SK-N-SH (cell line): ENCODE measurements at regions not wholly inside any gene's neighbourhood (a gene's known extent, or its start where the extent isn't known, plus 50 kb on each side); places are given as distances from the start of the nearest gene placed in this dataset.

Source experiments
- CTCF ChIA-PET: fragments of 300-600, 350-600 bp; formaldehyde crosslinking; extraction: SDS; loops from one replicate; lab custom pipeline; 2021; lab: Yijun Ruan, JAX
- POLR2A ChIA-PET: fragments of 350-600 bp; sonication (Branson Sonifier 250); formaldehyde crosslinking; extraction: SDS; loops from one replicate; lab custom pipeline; 2020; ENCODE audit warnings: antibody characterized with exemption, inconsistent platforms; lab: Yijun Ruan, JAX
- DNase-seq: peaks from one replicate; pipeline ENCODE4 v3.0.0; 2012
- H2AFZ ChIP-seq: fragments of 200-600 bp; sonication (generic); 2 replicates; pipeline ENCODE4 v1.8.1; 2016; ENCODE audit warnings: antibody characterized with exemption, mild to moderate bottlenecking, low read depth
- H3F3A ChIP-seq: fragments of 200-600 bp; sonication (generic); replicated peaks from 2 replicates; pipeline ENCODE3; 2016; ENCODE audit warnings: antibody characterized with exemption, mild to moderate bottlenecking; ENCODE audit not compliant: insufficient read depth
- H3K27ac ChIP-seq, 2 experiments: fragments of 200-500 bp in 1 of 2; fragments of 200-600 bp in 1 of 2; sonication (Bioruptor generic) in 1 of 2; sonication (generic), shearing (Covaris generic) in 1 of 2; 2 replicates each; pipeline versions ENCODE4 v1.5.1 to v1.6.1; 2014 to 2016; ENCODE audit warnings: low read depth in 2 of 2, inconsistent platforms in 1 of 2, low read length in 1 of 2, mild to moderate bottlenecking in 1 of 2, mixed read lengths in 1 of 2
- H3K27me3 ChIP-seq: fragments of 200-600 bp; sonication (generic), shearing (Covaris generic); 2 replicates; pipeline ENCODE4 v1.6.1; 2016; ENCODE audit warnings: mixed run types; ENCODE audit not compliant: insufficient read depth
- H3K36me3 ChIP-seq, 2 experiments: fragments of 200-500 bp in 1 of 2; fragments of 200-600 bp in 1 of 2; sonication (Bioruptor generic) in 1 of 2; sonication (generic) in 1 of 2; replicated peaks in 1 of 2; 2 replicates each; pipeline versions ENCODE3 to v1.5.1; 2014 to 2016; ENCODE audit warnings: low read length in 1 of 2, mild to moderate bottlenecking in 1 of 2; ENCODE audit not compliant: insufficient read depth in 2 of 2, control insufficient read depth in 1 of 2
- H3K4me1 ChIP-seq, 2 experiments: fragments of 200-500 bp in 1 of 2; fragments of 200-600 bp in 1 of 2; sonication (Bioruptor generic) in 1 of 2; sonication (generic), shearing (Covaris generic) in 1 of 2; 2 replicates each; pipeline versions ENCODE4 v1.5.1 to v1.6.1; 2014 to 2016; ENCODE audit warnings: low read depth in 1 of 2, low read length in 1 of 2, mixed run types in 1 of 2; ENCODE audit not compliant: insufficient read depth in 2 of 2, control insufficient read depth in 1 of 2
- H3K4me2 ChIP-seq: fragments of 200-600 bp; sonication (generic), shearing (Covaris generic); 2 replicates; pipeline ENCODE4 v1.6.1; 2017; ENCODE audit warnings: mixed run types
- H3K4me3 ChIP-seq, 2 experiments: fragments of 200-500 bp in 1 of 2; fragments of 200-600 bp in 1 of 2; sonication (Bioruptor generic) in 1 of 2; sonication (generic), shearing (Covaris generic) in 1 of 2; 2 replicates each; pipeline versions ENCODE4 v1.5.1 to v1.8.1; 2014 to 2016; ENCODE audit warnings: low read depth in 2 of 2, inconsistent platforms in 1 of 2, low read length in 1 of 2, mild to moderate bottlenecking in 1 of 2, mixed read lengths in 1 of 2, moderate library complexity in 1 of 2
- H3K79me2 ChIP-seq: fragments of 200-600 bp; sonication (generic); 2 replicates; pipeline ENCODE4 v1.8.1; 2017; ENCODE audit warnings: mild to moderate bottlenecking; ENCODE audit not compliant: insufficient read depth
- H3K9ac ChIP-seq: fragments of 200-600 bp; sonication (generic); 2 replicates; pipeline ENCODE4 v1.6.1; 2017; ENCODE audit warnings: mixed run types
- H3K9me2 ChIP-seq: fragments of 200-600 bp; sonication (generic); 2 replicates; pipeline ENCODE4 v1.6.1; 2017; ENCODE audit warnings: mixed run types
- H3K9me3 ChIP-seq: fragments of 200-600 bp; sonication (generic); 2 replicates; pipeline ENCODE4 v1.6.1; 2017; ENCODE audit warnings: mixed run types, mild to moderate bottlenecking, moderate library complexity
- H4K20me1 ChIP-seq: fragments of 200-600 bp; sonication (generic); 2 replicates; pipeline ENCODE4 v1.6.1; 2017; ENCODE audit warnings: mild to moderate bottlenecking, mixed run types; ENCODE audit not compliant: insufficient read depth
- FOXM1 ChIP-seq: IDR thresholded peaks from 2 replicates; pipeline ENCODE4 v1.4.0; 2012; ENCODE audit warnings: low read depth, mild to moderate bottlenecking
- MEF2A ChIP-seq: IDR thresholded peaks from 2 replicates; pipeline ENCODE4 v1.4.0; 2012; ENCODE audit warnings: low read depth, borderline replicate concordance
- NRF1 ChIP-seq: IDR thresholded peaks from 2 replicates; pipeline ENCODE4 v1.6.1; 2012; ENCODE audit warnings: low read depth, mild to moderate bottlenecking, low read length
- POLR2AphosphoS5 ChIP-seq: IDR thresholded peaks from 2 replicates; pipeline ENCODE4 v1.6.1; 2012; ENCODE audit warnings: low read depth, low read length
- WGBS: methylation state at CpG from one replicate; pipeline ENCODE4 v1.1.6; 2017; ENCODE audit warnings: low lambda C conversion rate; 5-methylcytosine and 5-hydroxymethylcytosine counted together
- TF ChIP-seq, protein P1 (sequence below): IDR thresholded peaks from 2 replicates; pipeline ENCODE4 v1.6.1; 2012; ENCODE audit warnings: mild to moderate bottlenecking, low read depth, low read length, moderate library complexity
- TF ChIP-seq, protein P2 (sequence below): IDR thresholded peaks from 2 replicates; pipeline ENCODE4; 2012

GRCh38 chr5:39863926-39864552 lies 439.3 kb upstream of the DAB2 start:
- ChIA-PET CTCF (no interaction called here), POLR2A (no interaction called here)
- H3K4me3 ChIP-seq, result no peak overlapping the region
- no peaks in the 10 kb centered on the region for H3K27me3 ChIP-seq
- H3K27ac ChIP-seq, result no peak overlapping the region
- H2AFZ ChIP-seq, result no peak overlapping the region
- H3K9me2 ChIP-seq, result no peaks in the 10 kb centered on the region
- TF ChIP-seq MEF2A, result no peak
- TF ChIP-seq, protein P1, sequence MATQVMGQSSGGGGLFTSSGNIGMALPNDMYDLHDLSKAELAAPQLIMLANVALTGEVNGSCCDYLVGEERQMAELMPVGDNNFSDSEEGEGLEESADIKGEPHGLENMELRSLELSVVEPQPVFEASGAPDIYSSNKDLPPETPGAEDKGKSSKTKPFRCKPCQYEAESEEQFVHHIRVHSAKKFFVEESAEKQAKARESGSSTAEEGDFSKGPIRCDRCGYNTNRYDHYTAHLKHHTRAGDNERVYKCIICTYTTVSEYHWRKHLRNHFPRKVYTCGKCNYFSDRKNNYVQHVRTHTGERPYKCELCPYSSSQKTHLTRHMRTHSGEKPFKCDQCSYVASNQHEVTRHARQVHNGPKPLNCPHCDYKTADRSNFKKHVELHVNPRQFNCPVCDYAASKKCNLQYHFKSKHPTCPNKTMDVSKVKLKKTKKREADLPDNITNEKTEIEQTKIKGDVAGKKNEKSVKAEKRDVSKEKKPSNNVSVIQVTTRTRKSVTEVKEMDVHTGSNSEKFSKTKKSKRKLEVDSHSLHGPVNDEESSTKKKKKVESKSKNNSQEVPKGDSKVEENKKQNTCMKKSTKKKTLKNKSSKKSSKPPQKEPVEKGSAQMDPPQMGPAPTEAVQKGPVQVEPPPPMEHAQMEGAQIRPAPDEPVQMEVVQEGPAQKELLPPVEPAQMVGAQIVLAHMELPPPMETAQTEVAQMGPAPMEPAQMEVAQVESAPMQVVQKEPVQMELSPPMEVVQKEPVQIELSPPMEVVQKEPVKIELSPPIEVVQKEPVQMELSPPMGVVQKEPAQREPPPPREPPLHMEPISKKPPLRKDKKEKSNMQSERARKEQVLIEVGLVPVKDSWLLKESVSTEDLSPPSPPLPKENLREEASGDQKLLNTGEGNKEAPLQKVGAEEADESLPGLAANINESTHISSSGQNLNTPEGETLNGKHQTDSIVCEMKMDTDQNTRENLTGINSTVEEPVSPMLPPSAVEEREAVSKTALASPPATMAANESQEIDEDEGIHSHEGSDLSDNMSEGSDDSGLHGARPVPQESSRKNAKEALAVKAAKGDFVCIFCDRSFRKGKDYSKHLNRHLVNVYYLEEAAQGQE, result no peak
- no peaks in the 10 kb centered on the region for H3K36me3 ChIP-seq
- H3F3A ChIP-seq, result no peaks in the 10 kb centered on the region
- no peak overlapping the region for H3K4me2 ChIP-seq
- H3K79me2 ChIP-seq, result no peaks in the 10 kb centered on the region
- H3K4me1 ChIP-seq, result no peaks in the 10 kb centered on the region
- WGBS, result 21% methylated on average over 7 of the region's 7 CpGs
- no peaks in the 10 kb centered on the region for H4K20me1 ChIP-seq
- H3K9ac ChIP-seq, result no peak overlapping the region
- no peak for DNase-seq
- no peaks in the 10 kb centered on the region; the same call in 1 of the 2 replicates for H3K9me3 ChIP-seq

DNA sequence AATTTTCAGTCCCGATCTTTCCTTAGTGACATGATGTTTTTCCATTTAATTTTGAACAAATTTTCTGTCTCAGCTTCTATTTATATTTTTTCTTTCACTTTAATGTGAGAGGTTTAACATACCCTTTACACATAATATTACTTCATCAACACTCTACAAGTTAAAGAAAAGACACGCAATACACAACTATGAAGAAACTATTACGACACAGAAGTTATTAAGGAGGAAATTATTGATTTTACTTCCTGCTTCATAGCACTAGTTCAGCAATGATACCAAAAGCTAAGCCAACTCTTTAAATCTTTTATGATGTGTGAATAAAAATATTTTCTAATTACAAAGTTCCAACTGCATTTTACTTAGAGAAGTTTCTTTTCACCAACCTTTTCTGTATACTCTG lies 432.3 kb upstream of the DAB2 start:
- Histone ChIP-seq H3K9me3 (no peaks in the 10 kb centered on the region), H3F3A (no peaks in the 10 kb centered on the region), H4K20me1 (no peaks in the 10 kb centered on the region), H3K9ac (no peak overlapping the region), H3K27ac (no peak overlapping the region), H3K4me2 (no peak overlapping the region), H2AFZ (no peak overlapping the region; the same call in 1 of the 2 replicates), H3K27me3 (no peaks in the 10 kb centered on the region), H3K79me2 (no peaks in the 10 kb centered on the region), H3K4me1 (no peaks in the 10 kb centered on the region), H3K9me2 (no peaks in the 10 kb centered on the region), H3K4me3 (no peak overlapping the region), H3K36me3 (no peaks in the 10 kb centered on the region)
- WGBS, result 8% methylated on average over 3 of the region's 3 CpGs
- CTCF ChIA-PET, result no interaction called here
- POLR2A ChIA-PET, result no interaction called here
- TF ChIP-seq, protein P2, sequence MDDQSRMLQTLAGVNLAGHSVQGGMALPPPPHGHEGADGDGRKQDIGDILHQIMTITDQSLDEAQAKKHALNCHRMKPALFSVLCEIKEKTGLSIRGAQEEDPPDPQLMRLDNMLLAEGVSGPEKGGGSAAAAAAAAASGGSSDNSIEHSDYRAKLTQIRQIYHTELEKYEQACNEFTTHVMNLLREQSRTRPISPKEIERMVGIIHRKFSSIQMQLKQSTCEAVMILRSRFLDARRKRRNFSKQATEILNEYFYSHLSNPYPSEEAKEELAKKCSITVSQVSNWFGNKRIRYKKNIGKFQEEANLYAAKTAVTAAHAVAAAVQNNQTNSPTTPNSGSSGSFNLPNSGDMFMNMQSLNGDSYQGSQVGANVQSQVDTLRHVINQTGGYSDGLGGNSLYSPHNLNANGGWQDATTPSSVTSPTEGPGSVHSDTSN, result no peak
- no peak for TF ChIP-seq FOXM1
- no peak for TF ChIP-seq POLR2AphosphoS5
- TF ChIP-seq NRF1, result no peak
- no peak for DNase-seq
